NOMO-1 treated with DMSO at 0.1 percent for 48 hours (cell line): ENCODE measurements at regions not wholly inside any gene's neighbourhood (a gene's known extent, or its start where the extent isn't known, plus 50 kb on each side); places are given as distances from the start of the nearest gene placed in this dataset.

Experiments
- DNase-seq: peaks from one replicate; lab custom pipeline; 2025; ENCODE audit not compliant: unreplicated experiment; lab: John Stamatoyannopoulos, UW

DNA sequence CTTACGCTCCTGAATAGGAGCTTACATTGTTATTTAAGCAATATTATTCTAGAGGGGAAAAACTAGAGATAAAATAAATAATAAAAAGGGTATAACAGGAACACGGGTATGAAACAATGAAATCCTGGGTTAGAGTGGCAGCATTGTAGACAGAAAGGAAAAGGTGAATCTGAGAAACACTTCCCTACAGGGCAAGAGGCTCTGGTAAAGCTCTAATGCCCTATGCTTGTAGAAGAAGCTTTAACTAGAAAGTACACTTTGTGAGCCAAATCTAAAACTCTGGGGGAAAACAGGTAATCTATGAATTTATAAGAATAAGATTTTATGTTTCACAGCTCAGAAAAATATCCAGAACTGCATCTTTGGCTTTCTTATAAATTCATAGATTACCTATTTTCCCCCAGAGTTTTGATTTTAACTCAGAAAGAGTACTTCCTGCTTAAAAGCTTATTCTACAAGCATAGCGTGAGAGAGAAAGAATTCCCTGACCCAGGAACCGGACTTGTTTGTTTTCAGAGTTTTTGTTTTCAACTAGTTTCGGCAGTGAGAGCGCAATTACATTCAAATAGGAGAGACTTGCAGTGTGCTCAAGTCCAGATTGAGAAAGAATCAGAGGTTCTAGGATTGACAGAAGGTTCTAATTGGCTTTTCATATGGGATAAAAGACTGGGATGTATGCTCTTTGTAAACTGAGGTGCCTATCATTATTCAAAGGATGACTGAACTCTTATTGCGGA, 651.0 kb upstream of the RORB start:
- no peak for DNase-seq

DNA sequence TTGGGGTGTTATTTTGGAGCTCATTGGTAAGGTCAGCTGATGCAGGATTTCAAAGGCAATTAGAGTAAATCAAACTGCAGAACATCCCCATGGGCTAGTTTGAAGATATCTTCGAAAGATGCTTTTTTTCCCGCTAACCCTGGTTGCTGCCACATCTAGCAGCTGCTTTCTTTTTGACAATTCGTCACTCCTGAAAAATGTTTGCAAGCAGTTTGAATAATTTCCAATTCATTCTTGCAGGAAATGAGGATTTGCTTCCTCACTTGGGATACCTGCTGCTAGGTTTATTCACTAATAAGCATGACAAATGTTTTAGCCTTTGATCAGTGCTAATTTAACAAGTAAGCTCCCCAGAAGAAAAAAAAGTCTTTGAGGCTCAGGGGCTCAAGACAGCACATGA, 649.6 kb upstream of the RORB start:
- DNase-seq: no peak

DNA sequence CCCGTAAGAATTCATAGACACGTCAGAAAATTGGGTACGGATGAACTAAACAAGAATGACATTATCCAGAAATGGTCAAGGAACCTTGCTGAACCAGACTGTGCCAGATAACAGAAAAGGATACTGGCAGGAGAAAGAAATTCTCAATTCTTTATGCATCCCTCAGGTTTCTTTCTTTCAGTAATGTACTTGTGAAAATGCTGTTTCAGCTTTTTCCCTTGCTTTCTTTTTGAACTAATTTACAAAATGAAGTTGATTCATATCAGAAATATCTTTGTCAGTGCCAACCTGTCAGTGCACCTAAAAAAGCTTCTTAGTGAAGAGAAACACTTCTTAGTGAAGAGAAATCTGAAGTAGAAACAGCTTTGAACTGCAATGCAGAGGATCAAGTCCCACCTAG, 643.6 kb upstream of the RORB start:
- DNase-seq: no peak

DNA sequence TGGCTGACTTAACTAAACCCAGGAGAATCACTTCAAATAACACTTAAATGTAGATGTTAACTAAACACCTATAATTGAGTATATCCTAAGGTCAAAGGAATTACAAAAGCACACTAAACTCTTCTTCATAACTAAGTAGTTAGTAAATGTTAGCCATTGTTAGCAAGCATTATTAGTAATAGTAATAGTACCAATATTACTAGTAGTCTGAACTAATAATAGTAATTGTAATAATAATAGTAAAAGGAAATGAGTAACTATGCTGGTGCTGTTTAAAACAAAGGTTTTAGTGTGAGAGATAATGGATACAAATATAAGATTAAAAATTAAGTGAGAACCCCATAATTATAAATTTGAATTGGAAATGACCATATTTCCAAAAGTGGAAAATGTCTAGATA, 641.9 kb upstream of the RORB start:
- DNase-seq: no peak

DNA sequence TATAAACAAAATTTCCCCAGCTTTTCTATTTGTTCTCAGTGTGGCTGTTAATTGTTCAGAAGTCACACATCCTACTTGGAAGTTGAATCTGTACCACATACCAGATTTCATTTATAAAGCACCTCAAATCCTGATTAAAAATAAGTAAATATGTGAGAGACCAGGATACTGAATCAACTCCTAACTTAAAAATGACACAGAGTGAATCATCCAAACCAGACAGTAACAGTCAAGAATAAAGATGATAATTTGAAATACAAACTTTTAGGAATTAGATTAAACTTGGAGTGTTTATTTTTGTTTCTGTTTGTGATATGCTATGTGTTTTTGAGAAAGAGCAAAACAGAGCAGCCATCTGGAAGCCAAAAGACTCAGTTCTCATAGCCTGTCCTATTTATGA, 633.2 kb upstream of the RORB start:
- DNase-seq: no peak

DNA sequence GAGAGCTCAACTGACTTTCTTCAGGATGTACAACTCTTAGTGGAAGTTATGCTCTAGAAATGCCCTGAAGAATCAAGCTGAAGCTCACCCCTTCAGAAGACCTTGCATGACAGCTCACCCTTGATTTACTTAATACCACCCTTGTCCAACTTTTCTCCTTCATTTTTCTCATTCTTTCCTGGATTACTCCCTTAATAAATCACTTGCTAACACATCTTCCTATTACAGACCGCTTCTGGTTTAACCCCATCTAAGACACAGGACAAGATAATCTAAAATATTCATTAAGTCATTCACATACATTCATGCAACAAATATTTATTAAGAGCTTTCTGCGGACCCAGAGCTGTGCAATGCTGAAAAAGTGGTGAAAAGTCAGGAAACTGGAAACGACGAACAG, 630.7 kb upstream of the RORB start:
- DNase-seq: no peak

DNA sequence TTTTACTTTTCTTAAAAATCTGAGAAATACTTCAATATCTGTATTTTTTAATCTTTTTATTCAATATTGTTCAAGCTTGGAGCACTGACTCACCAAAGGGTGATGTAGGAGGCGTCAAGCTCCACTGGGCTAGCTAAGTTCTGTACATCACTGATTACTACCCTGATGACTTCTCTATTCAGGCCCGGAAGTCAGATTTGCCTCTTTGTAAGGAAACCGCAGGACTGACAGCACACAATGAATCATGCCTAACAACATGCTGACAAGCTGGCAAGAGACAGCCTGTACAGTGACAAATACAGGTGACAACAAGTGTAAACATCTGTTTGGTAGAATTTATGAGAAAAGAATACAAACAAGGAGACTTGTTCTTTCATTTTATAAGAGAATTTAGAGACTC, 627.9 kb upstream of the RORB start:
- DNase-seq: peak; percentile 65

DNA sequence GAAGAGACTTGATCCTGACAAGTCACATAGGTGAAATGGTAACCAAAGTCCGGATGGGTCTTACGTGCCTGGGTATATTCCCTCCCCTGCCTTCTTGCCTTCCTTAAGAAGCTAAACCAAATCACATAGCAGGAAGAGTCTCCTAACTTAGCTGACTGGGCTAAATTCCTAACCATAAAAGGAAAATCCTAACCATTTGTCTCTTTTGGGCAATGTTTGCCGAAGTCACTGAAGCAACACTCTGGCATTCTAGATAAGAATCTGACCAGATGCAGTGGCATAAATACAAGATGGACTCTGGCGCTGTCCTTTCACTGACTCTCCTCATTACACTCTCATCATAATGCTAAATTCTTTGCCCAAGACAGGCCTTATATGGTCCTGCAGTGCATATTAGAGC, 625.5 kb upstream of the RORB start:
- DNase-seq: no peak

DNA sequence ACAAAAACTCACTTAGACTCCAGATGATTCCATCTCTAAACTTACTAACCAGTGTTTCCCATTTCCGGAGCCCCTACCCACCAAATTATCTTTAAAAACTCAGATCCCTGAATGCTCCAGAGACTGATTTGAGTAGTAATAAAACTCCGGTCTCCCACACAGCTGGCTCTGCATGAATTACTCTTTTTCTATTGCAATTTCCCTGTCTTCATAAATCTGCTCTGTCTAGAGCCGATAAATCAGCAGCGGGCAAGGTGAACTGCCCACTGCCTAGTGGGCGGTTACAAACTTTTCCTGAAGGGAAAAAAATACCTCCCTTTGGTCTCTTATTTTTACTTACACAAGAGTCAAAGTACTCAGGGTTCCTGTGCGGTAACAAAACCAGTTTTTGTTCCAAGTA, 624.4 kb upstream of the RORB start:
- no peak for DNase-seq

DNA sequence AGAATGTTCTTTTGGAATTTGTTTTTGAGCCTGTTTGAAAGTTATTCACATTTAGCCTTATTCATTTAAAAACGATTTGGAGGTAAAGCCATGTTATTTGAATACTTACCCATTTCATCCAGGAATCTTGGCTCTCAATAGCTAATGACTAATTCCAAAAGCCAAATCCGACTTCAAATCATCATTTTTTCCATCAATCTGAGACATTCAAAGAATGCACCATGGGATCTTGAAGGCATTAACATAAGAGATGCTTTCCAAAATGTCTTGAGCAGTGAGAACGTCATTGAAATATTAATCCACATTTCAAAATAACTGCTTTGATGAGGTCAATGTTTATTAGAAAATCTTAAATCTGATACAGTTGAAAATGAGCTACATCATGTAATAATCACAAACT, 617.0 kb upstream of the RORB start:
- DNase-seq: no peak

DNA sequence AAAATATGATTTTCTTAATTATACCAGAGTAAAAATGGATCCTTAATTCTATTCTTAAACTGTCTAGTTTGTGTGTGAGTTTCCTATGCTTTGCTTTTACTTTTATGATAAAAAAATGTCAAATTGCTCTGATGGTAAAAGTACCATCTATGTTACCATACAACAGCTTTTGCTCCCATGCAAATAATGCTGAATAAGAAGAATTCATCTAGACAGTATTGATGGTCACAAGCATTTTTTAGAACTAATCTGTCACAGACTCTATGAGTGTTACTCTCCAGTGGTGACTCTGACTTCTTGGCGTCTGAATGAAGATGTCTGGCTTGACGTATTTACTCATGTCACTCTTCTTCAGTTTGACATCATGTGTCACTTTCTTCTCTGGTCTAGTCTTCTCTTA, 608.1 kb upstream of the RORB start:
- no peak for DNase-seq

DNA sequence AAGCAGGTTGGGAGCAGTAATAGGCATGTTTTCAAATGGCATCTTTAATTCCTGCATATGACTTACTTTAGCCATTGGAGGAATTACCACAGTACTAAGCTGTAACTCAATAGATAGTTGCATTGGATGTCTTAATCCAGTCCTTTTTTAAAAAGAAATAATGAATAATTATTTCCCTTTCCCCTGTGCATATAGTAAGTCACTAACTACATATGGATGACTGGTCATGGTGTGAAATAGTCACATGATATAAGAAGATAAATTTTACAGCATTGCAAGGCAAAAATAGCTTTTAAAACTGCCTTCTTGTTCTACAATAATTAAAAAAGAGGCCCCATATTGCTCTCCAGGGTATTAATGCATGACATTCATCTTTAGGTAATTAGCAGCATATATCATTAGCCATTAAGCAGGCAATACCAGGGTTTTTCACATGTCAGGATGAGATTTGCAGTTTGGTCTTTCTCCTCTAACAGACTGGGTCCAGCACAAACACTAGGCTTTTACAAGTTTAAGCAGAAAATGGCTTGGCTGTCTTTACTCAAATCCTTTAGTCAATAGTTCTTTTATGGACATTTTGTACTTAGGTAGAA, 606.4 kb upstream of the RORB start:
- DNase-seq: no peak

DNA sequence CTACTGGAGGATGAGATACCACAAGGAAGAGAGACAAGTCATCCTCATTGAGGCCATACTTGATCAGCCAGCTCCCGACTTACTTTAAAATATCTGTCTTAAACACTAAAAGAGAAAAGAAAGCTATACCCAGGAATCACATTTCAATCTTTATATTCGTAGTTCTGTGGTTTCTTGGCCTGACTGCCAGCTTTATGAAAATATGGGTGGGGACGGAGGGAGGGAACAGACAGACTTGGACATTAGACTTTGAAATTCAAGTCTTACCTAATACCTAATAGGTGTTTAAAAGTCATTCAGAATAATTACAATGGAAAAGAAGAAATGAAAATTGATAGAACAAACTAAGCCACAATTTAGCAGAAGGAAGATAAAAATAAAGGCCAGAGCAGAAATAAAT, 604.8 kb upstream of the RORB start:
- DNase-seq: no peak

DNA sequence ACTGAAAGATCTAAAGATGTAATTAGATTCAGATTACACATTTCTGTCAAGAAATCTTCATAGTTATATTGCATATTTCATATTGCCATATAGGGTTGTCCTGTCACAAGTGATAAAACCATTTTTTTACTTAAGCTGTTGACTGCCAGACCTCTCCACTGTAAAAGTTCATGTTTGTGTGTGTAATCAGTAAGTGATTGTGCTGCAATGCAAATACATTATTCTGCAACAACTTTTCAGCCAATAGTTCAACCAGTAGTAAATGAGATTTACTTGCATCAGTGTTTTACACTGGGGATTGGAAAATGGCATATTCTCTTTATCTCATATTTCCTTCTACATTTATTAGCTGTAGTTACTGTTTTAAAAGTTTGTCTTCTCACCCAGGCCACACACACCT, 603.9 kb upstream of the RORB start:
- DNase-seq: no peak

DNA sequence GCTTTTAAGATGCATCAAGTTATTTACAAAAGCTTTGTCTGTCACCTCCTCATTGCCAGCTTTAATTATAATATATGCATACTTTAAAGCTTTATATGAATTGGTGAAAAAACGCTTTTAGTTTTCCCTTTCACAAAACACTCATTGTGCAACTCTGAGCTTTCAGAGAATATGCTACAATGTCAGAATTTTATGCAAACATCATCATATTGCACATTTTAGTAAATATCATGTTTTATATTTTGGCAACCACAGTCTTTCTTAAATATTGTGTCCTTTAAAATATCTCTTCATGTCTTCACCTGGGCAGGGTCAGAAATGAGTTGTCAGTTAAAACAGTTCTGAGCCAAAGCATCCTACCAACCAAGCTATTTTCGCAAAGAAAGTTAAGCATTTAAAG, 601.1 kb upstream of the RORB start:
- no peak for DNase-seq

DNA sequence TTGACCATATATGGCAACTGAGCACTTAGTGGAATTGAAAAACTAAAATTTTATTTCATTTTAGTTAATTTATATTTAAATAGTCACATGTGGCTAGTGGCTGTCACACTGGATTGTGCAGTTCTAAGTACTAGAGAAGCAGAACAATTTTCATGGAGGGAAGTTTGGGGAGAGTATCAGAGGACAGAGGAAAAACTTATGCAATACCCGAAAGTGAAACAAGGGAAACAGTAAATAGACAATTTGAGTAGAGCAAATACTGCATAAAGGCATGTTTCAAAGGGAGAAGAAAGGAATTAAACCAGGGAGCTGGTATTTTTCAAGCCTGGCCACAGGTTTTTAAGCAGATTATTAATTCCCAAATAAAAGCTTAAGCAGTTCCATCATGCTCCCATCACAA, 590.5 kb upstream of the RORB start:
- DNase-seq: peak; percentile 52

DNA sequence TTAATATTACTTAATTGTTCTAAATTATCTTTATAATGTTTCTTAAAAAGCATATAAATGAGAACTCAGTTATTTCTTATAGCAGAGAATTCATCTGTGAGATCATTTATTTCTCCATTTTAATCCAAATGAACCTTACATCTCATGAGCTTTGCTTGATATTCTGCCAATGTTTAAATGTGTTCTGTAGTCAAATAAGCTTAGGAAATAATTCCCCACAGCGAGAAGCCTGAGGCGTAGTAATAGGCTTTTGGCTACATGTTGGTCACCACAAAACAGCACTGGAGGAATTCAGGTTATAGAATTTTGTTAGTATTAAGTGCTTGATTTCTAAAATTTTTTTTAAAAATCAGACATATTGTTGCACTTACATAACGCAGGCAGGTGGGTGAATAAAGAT, 585.3 kb upstream of the RORB start:
- DNase-seq: no peak

DNA sequence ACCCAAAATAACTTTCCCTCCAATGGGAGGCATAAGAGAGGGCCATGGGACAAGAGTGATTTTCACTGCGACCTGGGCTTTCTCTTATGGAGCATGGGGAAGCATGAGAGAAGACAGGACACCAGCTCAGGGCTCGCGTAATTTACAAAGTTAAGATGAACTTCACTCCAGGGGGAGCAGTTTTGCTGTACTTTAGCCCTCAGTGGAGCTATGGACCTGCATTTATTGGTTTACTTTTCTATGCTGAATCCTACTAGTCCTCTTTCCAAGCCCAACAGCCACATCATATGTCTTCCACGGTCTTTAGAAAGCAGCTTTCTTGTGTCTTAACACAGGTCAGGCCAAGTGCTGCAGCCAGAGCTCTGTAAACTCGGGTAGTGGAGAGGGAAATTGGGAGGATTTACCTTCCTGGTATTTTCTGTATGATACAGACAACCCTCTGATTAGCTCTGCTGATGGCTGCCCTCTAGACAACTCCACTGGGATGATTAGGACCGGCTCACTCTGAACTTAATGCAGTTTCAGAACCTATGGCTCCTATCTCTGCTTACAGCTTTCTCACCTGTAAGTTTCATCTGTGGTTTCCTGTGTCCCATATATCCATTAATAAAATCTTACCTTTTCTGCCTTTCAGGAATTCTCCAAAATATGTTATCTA, 581.0 kb upstream of the RORB start:
- peak; percentile 10 for DNase-seq

DNA sequence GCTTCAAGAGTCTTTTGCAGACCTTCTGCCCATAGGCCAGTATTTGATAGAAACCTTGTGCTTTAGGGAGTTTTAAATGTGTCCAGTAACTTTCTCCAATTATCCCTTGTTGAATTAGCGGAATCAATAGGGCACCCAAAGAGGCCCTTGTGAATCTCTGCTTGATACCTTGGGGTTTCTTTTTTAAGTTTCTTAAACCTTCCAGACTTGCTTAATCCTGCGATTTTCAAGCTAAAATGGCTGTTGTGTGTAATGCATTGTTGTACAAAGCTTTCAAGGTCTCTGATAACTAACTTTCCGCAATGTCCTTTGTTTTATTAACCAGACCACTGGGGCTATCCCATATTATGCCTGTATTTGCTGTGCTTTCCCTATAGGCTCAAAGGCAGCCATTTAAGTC, 577.4 kb upstream of the RORB start:
- no peak for DNase-seq

DNA sequence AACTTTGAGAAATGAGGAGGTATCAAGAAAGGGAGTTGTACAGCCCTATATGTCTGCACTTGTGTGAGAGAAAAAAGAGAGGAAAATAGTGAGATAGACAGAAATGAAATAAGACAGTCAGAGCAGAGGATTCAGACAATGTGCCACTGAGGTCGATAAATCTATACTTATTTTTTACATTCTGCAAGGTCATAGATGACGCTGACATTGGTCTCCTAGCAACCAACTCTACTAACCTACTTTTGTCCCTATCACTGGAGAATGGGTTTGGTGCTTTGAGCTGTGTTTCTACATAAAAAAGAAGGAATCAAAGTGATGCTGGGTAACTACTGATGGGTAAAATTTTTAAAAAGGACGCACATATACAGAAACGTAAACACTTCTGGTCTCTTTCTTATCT, 573.3 kb upstream of the RORB start:
- DNase-seq: no peak

DNA sequence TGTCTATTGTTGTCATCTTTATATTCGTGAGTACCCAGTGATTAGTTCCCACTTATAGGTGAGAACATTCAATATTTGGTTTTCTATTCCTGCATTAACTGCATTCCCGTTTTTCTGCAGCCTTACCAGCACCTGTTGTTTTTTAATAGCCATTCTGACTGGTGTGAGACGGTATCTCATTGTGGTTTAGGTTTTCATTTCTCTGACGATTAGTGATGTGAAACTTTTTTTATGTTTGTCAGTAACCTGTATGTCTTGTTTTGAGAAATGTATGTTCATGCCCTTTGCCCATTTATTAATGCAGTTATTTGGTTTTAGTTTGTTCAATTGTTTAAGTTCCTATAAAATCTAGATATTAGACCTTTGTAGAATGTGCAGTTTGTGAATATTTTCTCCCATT, 546.0 kb upstream of the RORB start:
- no peak for DNase-seq

DNA sequence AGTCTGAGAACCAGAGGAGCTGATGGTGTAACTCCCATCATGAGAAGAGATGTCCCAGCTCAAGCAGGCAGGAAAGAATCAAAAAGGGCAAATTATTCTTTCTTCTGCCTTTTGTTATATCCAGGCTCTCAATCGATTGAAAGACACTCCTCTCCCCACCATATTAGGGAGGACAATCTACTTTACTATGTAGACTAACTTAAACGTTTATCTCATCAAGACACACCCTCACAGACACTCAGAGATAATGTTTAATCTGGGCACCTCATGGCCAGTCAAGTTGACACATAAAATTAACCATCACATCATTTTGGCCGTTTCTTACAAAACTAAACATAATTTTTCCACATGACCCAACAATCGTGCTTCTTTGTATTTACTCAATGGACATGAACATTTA, 534.3 kb upstream of the RORB start:
- DNase-seq: no peak

DNA sequence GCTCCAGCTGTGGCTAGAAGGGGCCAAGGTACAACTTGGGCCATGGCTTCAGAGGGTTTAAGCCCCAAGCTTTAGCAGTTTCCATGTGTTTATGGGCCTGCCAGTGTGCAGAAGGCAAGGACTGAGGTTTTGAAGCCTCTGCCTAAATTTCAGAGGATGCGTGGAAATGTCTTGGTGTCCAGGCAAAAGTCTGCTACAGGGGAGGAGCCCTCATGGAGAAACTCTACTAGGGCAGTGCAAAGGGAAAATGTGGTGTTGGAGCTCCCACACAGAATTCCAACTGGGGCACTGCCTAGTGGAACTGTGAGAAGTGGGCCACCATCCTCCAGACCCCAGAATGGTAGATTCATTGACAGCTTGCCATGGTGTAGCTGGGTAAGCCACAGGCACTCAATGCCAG, 527.2 kb upstream of the RORB start:
- no peak for DNase-seq
